H1 (cell line): ENCODE measurements at regions not wholly inside any gene's neighbourhood (a gene's known extent, or its start where the extent isn't known, plus 50 kb on each side); places are given as distances from the start of the nearest gene placed in this dataset.
A peak's percentile ranks its signal among the peaks of the same experiment; 100 is the strongest.

Source experiments
- CTCF ChIA-PET: fragments of 300-600 bp; sonication (Branson Sonifier 250); formaldehyde crosslinking; loops from one replicate; lab custom pipeline; 2021; ENCODE audit not compliant: partially characterized antibody; lab: Charles Lee
- POLR2A ChIA-PET: fragments of 300-600 bp; sonication (Branson Sonifier 250); formaldehyde crosslinking; loops from one replicate; lab custom pipeline; 2021; ENCODE audit warnings: inconsistent platforms; ENCODE audit not compliant: partially characterized antibody; lab: Charles Lee
- DNase-seq, 2 experiments: peaks; one replicate each; pipeline versions ENCODE4 v3.0.0 to v3.0.0-alpha.2; 2010 to 2022; ENCODE audit warnings: low spot score in 2 of 2, low read depth in 1 of 2, mixed read lengths in 1 of 2
- FAIRE-seq: peaks from 2 replicates; lab custom pipeline; 2011; peaks lifted over from hg19 to GRCh38; lab: Jason Lieb, UNC
- H2AFZ ChIP-seq: 2 replicates; pipeline ENCODE4 v1.8.1; 2012; ENCODE audit warnings: low read length, inconsistent platforms
- H2AK5ac ChIP-seq: 2 replicates; pipeline ENCODE4 v1.6.1; 2013; ENCODE audit warnings: low read depth, low read length
- H2BK120ac ChIP-seq: replicated peaks from 2 replicates; pipeline ENCODE3; 2013; ENCODE audit warnings: low read depth, low read length, inconsistent platforms
- H2BK12ac ChIP-seq: 2 replicates; pipeline ENCODE4 v1.6.1; 2013; ENCODE audit warnings: low read depth, low read length
- H2BK15ac ChIP-seq: 2 replicates; pipeline ENCODE4 v1.6.1; 2013; ENCODE audit warnings: low read length
- H2BK20ac ChIP-seq: 2 replicates; pipeline ENCODE4 v1.6.1; 2013; ENCODE audit warnings: low read length
- H2BK5ac ChIP-seq: 2 replicates; pipeline ENCODE4 v1.6.1; 2013; ENCODE audit warnings: low read depth, low read length
- H3K14ac ChIP-seq: 2 replicates; pipeline ENCODE4 v1.6.1; 2013; ENCODE audit warnings: inconsistent platforms; ENCODE audit not compliant: insufficient read length
- H3K18ac ChIP-seq: 2 replicates; pipeline ENCODE4 v1.6.1; 2013; ENCODE audit warnings: low read length; ENCODE audit errors: extremely low read depth
- H3K23ac ChIP-seq: 2 replicates; pipeline ENCODE4 v1.6.1; 2013; ENCODE audit warnings: inconsistent platforms; ENCODE audit not compliant: insufficient read length
- H3K23me2 ChIP-seq: 2 replicates; pipeline ENCODE4 v1.6.1; 2013; ENCODE audit warnings: low read depth, low read length
- H3K27ac ChIP-seq: 2 replicates; pipeline ENCODE4 v1.6.1; 2011; ENCODE audit warnings: low read depth, low read length, inconsistent platforms
- H3K27me3 ChIP-seq, 4 experiments: replicated peaks in 1 of 4; 1 replicate in 1 of 4; 2 replicates in 3 of 4; pipeline versions ENCODE4 v1.6.1 to v1.8.1; 2011 to 2013; ENCODE audit warnings: low read length in 3 of 4, mild to moderate bottlenecking in 3 of 4, inconsistent platforms in 2 of 4, mixed read lengths in 2 of 4, moderate library complexity in 1 of 4; ENCODE audit not compliant: control insufficient read depth in 3 of 4, insufficient read depth in 3 of 4; ENCODE audit errors: extremely low read depth in 1 of 4
- H3K36me3 ChIP-seq, 4 experiments: 2 replicates each; pipeline versions ENCODE4 v1.6.1 to v1.8.1; 2011 to 2013; ENCODE audit warnings: mild to moderate bottlenecking in 4 of 4, low read length in 3 of 4, moderate library complexity in 2 of 4, control low read depth in 1 of 4, inconsistent platforms in 1 of 4; ENCODE audit not compliant: insufficient read depth in 4 of 4, control insufficient read depth in 2 of 4
- H3K4ac ChIP-seq: replicated peaks from 2 replicates; pipeline ENCODE3; 2013; ENCODE audit warnings: low read length, low read depth, mixed read lengths, inconsistent platforms; ENCODE audit not compliant: insufficient read length
- H3K4me1 ChIP-seq, 4 experiments: replicated peaks in 1 of 4; 1 replicate in 1 of 4; 2 replicates in 3 of 4; pipeline versions ENCODE4 v1.6.1 to v1.8.1; 2011 to 2013; ENCODE audit warnings: low read length in 3 of 4, inconsistent platforms in 2 of 4, mixed read lengths in 1 of 4; ENCODE audit not compliant: insufficient read depth in 4 of 4, control insufficient read depth in 3 of 4
- H3K4me2 ChIP-seq, 2 experiments: 2 replicates each; pipeline versions ENCODE4 v1.6.1 to v1.8.1; 2011 to 2013; ENCODE audit warnings: low read depth in 2 of 2, low read length in 2 of 2, control low read depth in 1 of 2, inconsistent platforms in 1 of 2, mild to moderate bottlenecking in 1 of 2; ENCODE audit not compliant: insufficient read depth in 1 of 2
- H3K4me3 ChIP-seq, 4 experiments: fragments of 200-600, 300-600 bp in 1 of 4; sonication (generic), shearing (Covaris generic), sonication (Bioruptor Twin) in 1 of 4; 2 replicates each; pipeline versions ENCODE4 v1.5.1 to v1.8.1; 2011 to 2016; ENCODE audit warnings: low read length in 4 of 4, low read depth in 3 of 4, control low read depth in 2 of 4, inconsistent platforms in 2 of 4, mild to moderate bottlenecking in 2 of 4, mixed read lengths in 1 of 4, moderate library complexity in 1 of 4; ENCODE audit not compliant: insufficient read depth in 2 of 4; ENCODE audit errors: extremely low read depth in 1 of 4
- H3K56ac ChIP-seq: replicated peaks from 2 replicates; pipeline ENCODE3; 2013; ENCODE audit warnings: low read depth, mild to moderate bottlenecking, mixed read lengths, low read length, inconsistent platforms; ENCODE audit not compliant: insufficient read length
- H3K79me1 ChIP-seq: 2 replicates; pipeline ENCODE4 v1.6.1; 2013; ENCODE audit warnings: low read depth, low read length, control low read depth
- H3K79me2 ChIP-seq, 2 experiments: 2 replicates each; pipeline versions ENCODE4 v1.6.1 to v1.8.1; 2012 to 2013; ENCODE audit warnings: low read length in 2 of 2, mild to moderate bottlenecking in 2 of 2, inconsistent platforms in 1 of 2; ENCODE audit not compliant: insufficient read depth in 2 of 2, control insufficient read depth in 1 of 2
- H3K9ac ChIP-seq, 4 experiments: replicated peaks in 1 of 4; 1 replicate in 1 of 4; 2 replicates in 3 of 4; pipeline versions ENCODE4 v1.6.1 to v1.8.1; 2011 to 2013; ENCODE audit warnings: low read depth in 3 of 4, low read length in 3 of 4, control low read depth in 2 of 4, mild to moderate bottlenecking in 2 of 4, moderate library complexity in 2 of 4, inconsistent platforms in 1 of 4; ENCODE audit errors: extremely low read depth in 1 of 4
- H3K9me3 ChIP-seq, 2 experiments: 2 replicates each; pipeline versions ENCODE4 v1.6.1 to v1.8.1; 2012 to 2013; ENCODE audit warnings: mild to moderate bottlenecking in 2 of 2, moderate library complexity in 2 of 2, control low read depth in 1 of 2, inconsistent platforms in 1 of 2, low read depth in 1 of 2, low read length in 1 of 2, mixed read lengths in 1 of 2; ENCODE audit not compliant: insufficient read depth in 2 of 2
- H4K20me1 ChIP-seq, 2 experiments: replicated peaks in 1 of 2; 2 replicates each; pipeline versions ENCODE3 to v1.8.1; 2011 to 2013; ENCODE audit warnings: inconsistent platforms in 2 of 2, low read length in 2 of 2, mild to moderate bottlenecking in 1 of 2; ENCODE audit not compliant: insufficient read depth in 2 of 2, control insufficient read depth in 1 of 2
- H4K5ac ChIP-seq: 2 replicates; pipeline ENCODE4 v1.6.1; 2013; ENCODE audit warnings: low read length, low read depth, mixed read lengths, inconsistent platforms; ENCODE audit not compliant: insufficient read length
- H4K8ac ChIP-seq: 2 replicates; pipeline ENCODE4 v1.8.0; 2013; ENCODE audit warnings: mild to moderate bottlenecking, moderate library complexity, low read length, inconsistent platforms; ENCODE audit not compliant: insufficient read depth; ENCODE audit errors: extremely low read depth
- H4K91ac ChIP-seq: replicated peaks from 2 replicates; pipeline ENCODE3; 2013; ENCODE audit warnings: low read length, mixed read lengths, inconsistent platforms; ENCODE audit not compliant: insufficient read length
- ASH2L ChIP-seq: fragments of 200-600, 300-600 bp; sonication (generic); IDR thresholded peaks from one replicate; pipeline ENCODE4 v1.7.1; 2017; ENCODE audit warnings: low read length
- BACH1 ChIP-seq: IDR thresholded peaks from 2 replicates; pipeline ENCODE4 v1.6.1; 2012; ENCODE audit warnings: low read length, improper control_type of control experiment
- BRCA1 ChIP-seq: IDR thresholded peaks from 2 replicates; pipeline ENCODE4 v1.6.1; 2012; ENCODE audit warnings: low read depth, low read length, improper control_type of control experiment
- CTBP2 ChIP-seq: IDR thresholded peaks from 2 replicates; pipeline ENCODE4 v1.7.0; 2011; ENCODE audit warnings: borderline replicate concordance, mild to moderate bottlenecking, moderate library complexity, mixed read lengths, low read length; ENCODE audit not compliant: insufficient read depth, insufficient read length
- CTCF ChIP-seq, 3 experiments: IDR thresholded peaks; 1 replicate in 2 of 3; 2 replicates in 1 of 3; pipeline versions ENCODE4 v1.5.1 to v1.6.1; 2011; ENCODE audit warnings: low read length in 3 of 3, mild to moderate bottlenecking in 3 of 3, inconsistent platforms in 2 of 3, low read depth in 1 of 3, moderate library complexity in 1 of 3; ENCODE audit not compliant: insufficient read depth in 1 of 3; ENCODE audit errors: control extremely low read depth in 1 of 3
- FOSL1 ChIP-seq: IDR thresholded peaks from 2 replicates; pipeline ENCODE4 v1.6.1; 2011; ENCODE audit warnings: mild to moderate bottlenecking, low read depth, low read length, moderate library complexity; ENCODE audit not compliant: insufficient read depth
- PHF8 ChIP-seq: fragments of 200-600 bp; sonication (generic); conservative IDR thresholded peaks from 2 replicates; pipeline ENCODE4 v1.7.1; 2012; ENCODE audit warnings: low read depth, mild to moderate bottlenecking, inconsistent platforms, low read length, moderate library complexity
- POLR2AphosphoS5 ChIP-seq: IDR thresholded peaks from 2 replicates; pipeline ENCODE4 v1.6.1; 2011; ENCODE audit warnings: low read depth, low read length
- RAD21 ChIP-seq, 2 experiments: IDR thresholded peaks in 1 of 2; conservative IDR thresholded peaks in 1 of 2; 2 replicates each; pipeline ENCODE4 v1.6.1; 2011; ENCODE audit warnings: low read depth in 2 of 2, low read length in 2 of 2, improper control_type of control experiment in 1 of 2, inconsistent platforms in 1 of 2, mild to moderate bottlenecking in 1 of 2, moderate library complexity in 1 of 2
- RFX5 ChIP-seq: IDR thresholded peaks from 2 replicates; pipeline ENCODE4 v1.6.1; 2011; ENCODE audit warnings: low read depth, low read length, improper control_type of control experiment, borderline replicate concordance
- SIRT6 ChIP-seq: IDR thresholded peaks from one replicate; pipeline ENCODE4 v1.7.1; 2012; ENCODE audit warnings: low read length, inconsistent platforms
- WGBS, 2 experiments: shearing (Covaris generic) in 1 of 2; methylation state at CpG; one replicate each; pipeline versions ENCODE4 v1.1.6 to v1.1.7; 2013 to 2015; ENCODE audit warnings: low lambda C conversion rate in 2 of 2, mixed read lengths in 2 of 2, inconsistent platforms in 1 of 2, low coverage in 1 of 2, missing lambda C conversion rate in 1 of 2; ENCODE audit not compliant: insufficient replicate concordance in 2 of 2, insufficient coverage in 1 of 2, insufficient read length in 1 of 2; ENCODE audit errors: extremely low coverage in 1 of 2, missing lambda C conversion rate in 1 of 2; 5-methylcytosine and 5-hydroxymethylcytosine counted together

- Histone ChIP-seq H2BK5ac (no peak overlapping the region; the same call in 1 of the 2 replicates), H3K4me1 (peaks cover 0 to 9% (median 6%) of the 10 kb centered on the region in 4 experiments; a peak in 6 of 7 replicates), H3K9me3 (no peaks in the 10 kb centered on the region), H2BK120ac (no peak overlapping the region), H4K8ac (peak overlapping the region; percentile 95; the same call in 1 of the 2 replicates), H2AFZ (0 out of 2 replicates have a peak overlapping the region, but pooled peaks have one; percentile 47), H3K27me3 (no peaks in the 10 kb centered on the region), H3K23ac (no peak overlapping the region), H3K79me2 (no peaks in the 10 kb centered on the region), H2BK15ac (no peak overlapping the region), H3K36me3 (no peaks in the 10 kb centered on the region), H3K4me2 (peak overlapping the region; percentile 59 to 65), H3K4me3 (peak overlapping the region in 1 of 4 experiments; percentile 46; a peak in 2 of 8 replicates), H2AK5ac (no peak overlapping the region), H4K5ac (no peak overlapping the region), H2BK12ac (peak overlapping the region; percentile 62; the same call in 1 of the 2 replicates), H3K4ac (no peak overlapping the region), H3K18ac (no peak overlapping the region), H3K9ac (peak overlapping the region in 2 of 4 experiments; percentile 25 to 42; a peak in 3 of 7 replicates), H3K56ac (no peak overlapping the region), H4K20me1 (no peaks in the 10 kb centered on the region), H3K79me1 (no peaks in the 10 kb centered on the region), H4K91ac (no peak overlapping the region), H2BK20ac (no peak overlapping the region), H3K27ac (peak overlapping the region; percentile 65; the same call in 1 of the 2 replicates), H3K23me2 (no peaks in the 10 kb centered on the region; the same call in 1 of the 2 replicates), H3K14ac (no peak overlapping the region)
- FAIRE-seq (no peak), DNase-seq (no peak)
- 69% methylated on average over 3 of the region's 3 CpGs; no CpG with 5 or more reads in 1 of the 2 experiments for WGBS, 2 experiments
- ChIA-PET POLR2A (interaction anchor here (0.7 to 1.4 kb wide), 5 partner anchors 9 to 402 kb away, joined by 3 to 5 read pairs (median 4); no protein-coding TSS in a partner anchor), CTCF (interaction anchor here (0.8 to 3.9 kb wide), 26 partner anchors 8 to 485 kb away, joined by 3 to 13 read pairs (median 4); no protein-coding TSS in a partner anchor)
- TF ChIP-seq BRCA1 (no peak), CTBP2 (no peak), BACH1 (no peak), FOSL1 (no peak), SIRT6 (no peak), CTCF (IDR thresholded peaks at IDR 0.05; ENCODE audit: control extremely low read depth in 1 of 3, insufficient read depth in 1 of 3, low read depth in 1 of 3, low read length in 3 of 3) (no peak), POLR2AphosphoS5 (no peak), PHF8 (no peak), ASH2L (no peak), RAD21 (IDR thresholded peaks at IDR 0.05 in 1 of 2, conservative IDR thresholded peaks at IDR 0.05 in 1 of 2; ENCODE audit: low read depth in 2 of 2, low read length in 2 of 2) (no peak), RFX5 (no peak)
Measured at GRCh38 chr6:6758546-6758914, 170.0 kb downstream of the LY86 start.
